GM18520 (cell line): ENCODE measurements at regions not wholly inside any gene's neighbourhood (a gene's known extent, or its start where the extent isn't known, plus 50 kb on each side); places are given as distances from the start of the nearest gene placed in this dataset.

Source experiments
- ATAC-seq: cut with Tn5 transposase; IDR thresholded peaks from one replicate; pipeline ENCODE4 v1.9.1; 2021; ENCODE audit not compliant: unreplicated experiment

DNA sequence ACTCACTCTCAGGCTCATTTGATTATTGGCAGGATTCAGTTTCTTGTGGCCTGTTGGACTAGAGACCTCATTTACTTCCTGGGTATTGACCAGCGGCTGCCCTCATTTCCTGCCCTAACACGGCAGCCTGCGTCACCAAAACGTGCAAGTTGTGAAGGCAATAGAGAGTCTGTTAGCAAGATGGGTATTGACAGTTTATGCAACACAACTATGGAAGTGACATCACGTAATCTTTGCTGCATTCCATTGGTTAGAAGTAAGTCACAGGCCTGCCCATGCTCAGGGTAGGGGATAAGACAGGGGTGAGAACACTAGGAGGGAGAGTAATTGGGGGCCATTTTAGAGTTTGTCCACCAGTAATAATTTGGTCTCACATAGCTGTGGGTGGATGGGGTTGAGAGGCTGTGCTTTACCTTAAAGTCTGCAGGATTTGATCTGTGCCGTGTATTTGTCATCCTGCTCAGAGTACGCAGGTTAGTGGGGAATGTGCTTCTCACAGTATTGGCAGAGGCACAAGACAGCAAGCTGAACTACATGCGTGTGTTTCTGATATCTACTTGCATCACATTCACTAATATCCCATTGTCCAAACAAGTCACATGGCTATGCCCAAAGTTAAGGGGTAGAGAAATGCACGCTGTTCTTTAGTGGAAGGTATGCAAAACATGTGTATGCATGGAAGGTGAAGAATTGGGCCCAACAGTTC lies 83.3 kb downstream of the EDEM1 start:
- no peak for ATAC-seq

DNA sequence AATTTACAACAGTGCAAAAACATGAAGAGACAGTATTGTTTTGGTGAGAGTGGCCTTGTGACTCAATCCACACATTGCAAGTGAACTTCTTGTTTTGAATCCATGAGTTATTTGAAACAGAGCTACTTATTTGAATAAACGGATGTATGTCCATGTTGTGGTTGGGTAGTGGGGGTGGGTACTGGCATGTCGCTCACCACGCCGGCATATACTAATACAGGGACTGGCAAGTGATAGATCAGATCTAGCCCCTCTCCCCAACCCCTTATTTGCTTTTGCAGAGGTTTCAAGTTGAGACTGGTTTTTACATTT lies 83.8 kb downstream of the EDEM1 start:
- ATAC-seq, result no peak

DNA sequence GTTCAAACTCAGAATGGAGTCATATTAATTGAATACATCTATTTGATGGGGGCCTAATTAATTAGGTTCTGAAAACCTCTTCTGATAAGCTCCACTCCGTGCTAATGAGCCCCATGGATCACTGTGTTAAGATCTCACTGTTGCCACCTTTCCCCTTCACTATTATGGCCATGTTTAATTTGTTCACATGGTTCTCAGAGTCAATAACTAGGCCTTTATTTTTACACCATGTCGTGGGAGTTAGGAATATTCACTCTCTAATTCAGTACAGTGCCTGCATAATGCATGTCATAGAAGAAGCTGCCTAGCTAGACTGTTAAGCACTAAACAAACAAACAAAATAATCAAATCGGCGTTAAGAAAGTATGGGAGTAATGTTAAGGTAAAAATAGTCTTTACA lies 84.9 kb downstream of the EDEM1 start:
- ATAC-seq, result no peak

DNA sequence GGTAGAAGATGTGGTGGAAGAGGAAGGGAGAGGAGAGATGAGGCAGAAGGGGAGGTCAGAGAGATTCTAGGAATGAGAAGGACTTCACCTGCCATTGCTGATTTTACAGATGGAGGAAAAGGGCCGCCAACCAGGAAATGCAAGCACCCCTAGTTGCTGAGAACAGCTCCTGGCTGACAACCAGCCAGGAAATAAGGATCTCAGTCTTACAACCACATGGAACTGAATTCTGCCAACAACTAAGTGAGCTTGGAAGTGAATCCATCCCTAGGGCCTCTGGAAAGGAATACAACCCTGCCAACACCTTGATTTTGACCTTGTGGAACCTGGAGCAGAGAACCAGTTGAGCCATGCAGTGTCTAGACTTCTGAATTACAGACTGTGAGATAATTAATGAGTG lies 86.6 kb downstream of the EDEM1 start:
- no peak for ATAC-seq

DNA sequence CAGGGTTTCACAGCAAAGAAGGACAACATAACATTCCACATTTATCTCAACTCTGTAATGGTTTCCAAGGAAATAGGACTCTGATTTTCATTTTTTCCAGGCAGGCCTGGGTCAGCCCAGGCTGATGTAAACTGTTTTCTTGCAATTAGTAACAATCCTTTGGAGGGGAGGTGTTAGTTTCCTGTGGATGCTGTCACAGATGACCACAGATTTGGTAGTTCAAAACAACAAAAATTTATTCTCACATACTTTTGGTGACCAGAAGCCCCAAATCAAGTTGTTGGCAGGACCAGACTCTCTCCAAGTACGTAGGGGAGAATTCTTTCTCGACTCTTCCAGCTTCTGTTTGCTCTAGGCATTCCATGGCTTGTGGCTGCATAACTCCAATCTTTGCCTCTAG lies 88.0 kb downstream of the EDEM1 start:
- no peak for ATAC-seq

DNA sequence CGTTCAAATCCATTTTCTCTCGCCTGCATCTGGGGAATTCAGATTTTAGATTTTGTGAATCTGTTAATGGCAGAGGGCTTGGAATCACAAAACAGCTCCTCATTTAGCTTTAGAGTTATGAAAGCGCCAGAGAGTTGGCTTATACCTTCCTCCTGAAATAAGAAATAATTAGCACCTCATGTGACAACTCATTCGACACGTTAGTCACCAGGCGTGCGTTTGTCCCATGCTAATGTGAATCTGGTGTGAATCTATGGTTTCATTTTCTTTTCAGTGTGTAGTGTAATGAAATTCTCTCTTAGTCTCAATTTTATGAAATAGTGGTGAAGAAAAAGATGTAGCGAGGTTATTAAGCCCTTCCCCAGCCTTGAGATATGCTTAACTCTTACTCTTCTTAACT lies 89.4 kb downstream of the EDEM1 start:
- peak; percentile 78 for ATAC-seq

DNA sequence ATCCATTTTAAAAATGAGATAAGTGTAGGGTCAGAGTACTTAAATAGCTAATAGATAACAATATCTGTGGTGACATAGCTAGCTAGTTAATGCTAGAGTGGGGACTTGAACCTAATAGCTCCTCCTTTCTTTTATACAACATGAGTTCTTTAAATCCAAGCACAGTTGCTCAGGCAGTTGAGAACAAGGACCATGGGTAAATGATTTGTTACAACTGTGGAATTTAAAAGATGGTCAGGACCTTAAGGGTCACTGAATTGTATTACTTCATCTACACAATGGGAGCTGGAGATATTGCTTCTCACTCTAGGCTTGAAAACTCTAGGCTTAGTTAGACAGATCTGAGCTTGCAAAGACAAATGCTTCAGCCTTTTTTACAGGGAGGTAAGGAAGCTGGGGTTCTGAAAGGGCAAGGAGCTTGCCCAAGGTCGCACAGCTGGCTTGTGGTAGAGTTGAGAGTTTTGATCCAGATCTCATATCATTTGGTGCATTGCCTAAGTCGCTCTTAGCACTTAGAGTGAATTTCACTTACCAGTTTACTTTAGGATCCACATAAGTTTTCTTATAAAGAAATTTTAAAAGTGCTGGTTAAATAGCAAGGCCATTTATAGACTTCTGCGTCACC lies 90.2 kb downstream of the EDEM1 start:
- no peak for ATAC-seq

DNA sequence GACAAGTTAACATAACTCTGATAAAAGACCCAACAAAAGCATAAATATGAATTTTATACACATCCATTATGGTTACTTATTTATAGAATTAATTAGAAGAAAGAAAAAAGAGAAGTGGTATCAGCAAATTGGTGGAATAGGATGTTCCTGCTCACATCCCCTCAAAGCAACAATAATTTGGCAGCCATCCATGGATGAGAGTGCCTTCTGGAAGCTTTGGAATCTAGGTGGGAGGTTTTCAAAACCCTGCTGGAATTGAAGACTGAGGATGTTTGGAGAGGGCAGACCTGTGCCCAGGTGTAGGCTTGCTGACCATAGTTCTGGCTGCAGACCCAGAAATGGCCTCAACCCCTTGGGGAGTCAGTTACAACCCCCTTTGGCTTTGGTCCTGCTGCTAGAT lies 91.2 kb downstream of the EDEM1 start:
- no peak for ATAC-seq

DNA sequence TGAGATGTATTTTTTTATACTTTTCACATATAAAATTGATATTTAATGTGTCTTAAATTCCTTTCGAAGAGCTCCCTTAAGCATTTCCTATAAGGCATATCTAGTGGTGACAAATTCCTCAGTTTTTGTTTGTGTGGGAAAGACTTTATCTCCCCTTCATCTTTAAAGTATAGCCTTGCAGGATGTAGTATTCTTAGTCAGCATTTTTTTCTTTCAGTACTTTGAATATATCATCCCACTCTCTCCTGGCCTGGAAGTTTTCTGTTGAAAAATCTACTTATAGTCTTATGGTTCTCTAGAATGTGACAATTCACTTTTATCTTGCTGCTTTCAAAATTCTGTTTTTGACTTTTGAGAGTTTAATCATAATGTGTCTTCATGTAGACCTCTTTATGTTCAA lies 95.2 kb downstream of the EDEM1 start:
- ATAC-seq, result no peak

DNA sequence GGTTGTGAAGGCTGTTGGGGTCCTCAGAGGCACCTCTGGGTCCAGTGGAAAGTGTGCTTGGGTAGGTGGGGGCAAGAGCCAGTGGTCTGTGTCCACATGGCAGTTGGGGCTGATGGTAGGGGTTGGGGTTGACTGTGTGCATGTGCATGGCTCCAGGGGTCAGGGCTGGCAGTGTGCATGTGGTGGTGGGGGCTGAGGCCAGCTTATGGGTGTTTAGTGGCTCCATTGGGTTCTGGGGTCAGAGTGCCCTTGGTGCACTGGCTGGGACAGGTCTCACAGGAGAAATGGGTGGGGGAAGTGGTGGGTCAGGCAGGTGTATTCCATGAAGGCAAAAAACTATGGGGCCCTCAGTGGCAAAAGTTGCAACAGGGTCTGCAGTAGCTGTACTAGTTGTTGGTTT lies 97.9 kb downstream of the EDEM1 start:
- ATAC-seq, result no peak

DNA sequence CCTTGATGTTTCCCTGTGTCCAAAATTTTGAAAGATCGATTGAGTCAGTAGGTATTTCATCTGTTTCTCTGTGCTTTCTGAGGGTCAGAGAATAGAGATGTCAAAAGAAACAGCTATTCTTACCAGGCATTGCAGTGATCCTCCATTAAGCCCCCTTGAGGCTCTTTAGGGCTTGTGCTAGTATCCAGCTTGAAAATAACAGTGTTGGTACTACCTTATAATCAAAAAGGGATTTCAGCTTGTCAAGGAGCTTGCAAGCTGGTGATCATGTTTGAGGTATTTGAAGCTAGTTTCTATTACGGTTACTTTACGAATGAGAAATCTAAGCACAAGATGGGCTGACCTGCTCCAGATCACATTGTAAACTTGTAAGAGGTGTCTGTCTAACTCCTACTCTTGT lies 103.4 kb downstream of the EDEM1 start:
- no peak for ATAC-seq

DNA sequence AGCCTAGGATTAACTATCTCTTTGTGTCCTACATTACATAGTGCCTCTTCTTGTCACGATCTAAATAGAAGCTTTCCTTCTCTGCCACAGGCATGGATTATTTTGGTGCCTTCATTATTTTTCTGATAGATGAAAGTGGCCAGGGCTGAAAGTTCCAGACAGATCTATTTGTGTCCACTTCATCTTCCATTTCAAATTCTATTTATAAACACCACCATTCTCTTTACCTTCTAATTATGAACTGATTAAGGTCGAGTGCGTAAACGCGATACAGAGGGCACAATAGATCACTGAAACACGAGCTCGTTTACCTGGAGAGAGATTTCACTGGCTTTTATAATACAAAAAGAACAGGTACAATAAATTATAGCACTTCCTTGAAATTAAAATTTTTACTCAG lies 105.0 kb downstream of the EDEM1 start:
- no peak for ATAC-seq

DNA sequence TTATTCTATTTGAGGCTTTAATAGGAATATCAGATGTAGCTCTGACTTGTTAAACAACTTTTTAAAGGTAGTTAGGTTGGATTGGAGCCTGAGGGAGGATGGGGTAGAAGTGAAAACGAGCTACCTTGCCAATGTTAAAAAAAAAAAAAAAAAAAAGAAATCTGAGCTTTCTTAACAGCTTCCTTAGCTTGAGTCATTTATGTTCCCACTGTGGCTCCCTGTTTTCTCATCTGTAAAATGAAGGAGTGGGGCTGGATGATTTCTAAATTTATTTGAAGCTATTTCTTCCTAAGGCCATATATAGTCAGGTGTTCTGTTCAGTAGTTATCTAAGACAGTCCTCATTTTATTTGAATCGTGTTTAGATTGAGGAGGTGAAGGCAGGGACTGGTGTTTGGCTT lies 105.7 kb downstream of the EDEM1 start:
- no peak for ATAC-seq

DNA sequence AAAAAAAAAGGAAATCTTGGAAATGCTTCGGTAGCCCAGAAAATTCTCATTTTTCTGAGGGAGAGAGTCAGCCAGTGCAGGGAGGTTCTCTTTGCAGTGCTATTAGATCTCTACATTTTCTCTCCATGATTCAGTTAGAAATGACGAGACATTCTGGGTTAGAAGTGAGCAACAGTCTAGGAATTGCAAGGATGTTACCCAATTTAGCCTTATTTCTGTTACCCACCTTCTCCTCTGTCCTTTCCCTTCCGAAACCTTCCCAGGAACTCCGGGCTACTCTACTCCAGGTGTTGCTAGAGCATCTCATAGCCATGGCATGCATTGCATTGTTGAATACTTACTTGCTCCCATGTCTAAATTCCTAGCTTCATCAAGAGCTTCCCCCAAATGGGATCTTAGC lies 106.8 kb downstream of the EDEM1 start:
- no peak for ATAC-seq

DNA sequence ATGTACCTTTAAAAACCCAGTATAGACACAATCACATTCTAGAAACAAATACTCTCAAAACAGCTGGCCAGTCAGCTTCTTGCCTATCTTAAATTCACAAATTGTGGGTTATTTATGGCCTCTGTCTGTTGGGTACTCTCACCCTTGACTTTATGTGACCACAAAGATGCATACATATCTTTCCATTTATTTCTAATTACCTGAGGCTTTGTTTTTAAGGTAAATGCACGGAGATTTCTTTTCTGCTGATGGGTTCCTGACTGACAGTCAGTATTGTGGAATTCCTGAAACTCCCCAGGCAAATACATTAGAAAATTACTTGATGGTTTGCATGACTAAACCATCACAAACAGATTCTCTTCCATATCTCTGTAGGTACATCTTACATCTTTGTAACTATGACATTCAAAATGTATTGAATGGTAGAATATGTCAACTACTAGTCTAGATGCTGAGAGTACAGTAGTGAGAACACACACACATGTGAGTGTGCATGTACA lies 107.7 kb downstream of the EDEM1 start:
- ATAC-seq, result no peak

DNA sequence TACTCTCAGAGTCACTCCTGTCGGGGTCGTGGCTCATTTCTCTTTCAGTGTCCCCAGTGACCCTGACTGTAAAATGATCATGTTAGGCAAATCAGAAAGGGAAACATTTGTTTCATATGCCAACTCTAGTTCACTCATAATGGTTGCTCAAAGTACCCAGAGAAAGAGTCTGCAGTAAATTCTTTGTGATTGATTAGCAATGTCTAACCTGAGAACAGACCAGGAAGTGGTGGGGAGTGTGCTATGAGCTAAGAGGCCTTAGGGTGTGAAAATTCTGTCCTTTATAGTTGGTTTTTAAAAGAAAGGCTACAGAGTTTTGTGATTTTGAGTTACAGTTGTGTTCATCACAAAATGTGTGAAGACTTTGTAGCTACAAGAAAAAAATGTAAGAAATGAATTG lies 108.9 kb downstream of the EDEM1 start:
- ATAC-seq, result no peak

DNA sequence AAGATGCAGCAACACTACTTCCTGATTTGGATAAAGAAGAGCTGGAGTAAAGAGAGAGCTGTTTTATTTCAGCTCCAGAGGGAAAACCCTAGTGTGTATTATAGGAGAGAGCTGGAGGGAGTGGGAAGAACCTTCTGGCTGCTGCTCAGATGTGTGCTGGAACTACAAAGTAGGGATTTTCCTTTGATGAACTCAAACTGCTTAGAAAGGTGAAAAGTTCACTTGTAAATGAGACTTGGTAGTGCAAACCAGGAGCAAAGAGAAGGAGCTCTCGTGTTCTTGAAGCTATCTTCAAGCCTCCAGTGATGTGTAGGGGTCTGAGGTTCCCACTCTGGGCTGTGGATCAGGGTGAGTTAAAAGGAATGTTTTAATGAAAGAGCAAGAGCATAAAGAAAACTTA lies 110.4 kb downstream of the EDEM1 start:
- no peak for ATAC-seq

DNA sequence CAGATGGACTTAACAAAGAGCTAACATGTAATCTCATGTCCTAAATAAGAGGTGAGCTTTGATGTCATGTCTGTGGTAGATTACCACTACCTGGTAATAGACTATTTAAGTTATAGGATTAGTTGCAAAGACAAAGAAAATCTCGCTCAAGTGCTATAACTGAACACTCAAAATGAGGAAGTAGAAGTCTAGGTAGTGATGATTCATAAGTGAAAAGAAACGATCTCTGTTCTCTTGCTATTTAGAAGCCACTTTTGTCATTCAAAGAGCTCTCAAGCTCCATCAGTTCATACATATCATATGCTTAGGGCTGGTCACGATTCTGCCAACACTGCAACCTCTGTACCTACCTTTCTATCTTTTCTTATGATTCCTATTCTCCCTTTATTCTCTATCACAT lies 110.9 kb downstream of the EDEM1 start:
- ATAC-seq, result peak; percentile 99

DNA sequence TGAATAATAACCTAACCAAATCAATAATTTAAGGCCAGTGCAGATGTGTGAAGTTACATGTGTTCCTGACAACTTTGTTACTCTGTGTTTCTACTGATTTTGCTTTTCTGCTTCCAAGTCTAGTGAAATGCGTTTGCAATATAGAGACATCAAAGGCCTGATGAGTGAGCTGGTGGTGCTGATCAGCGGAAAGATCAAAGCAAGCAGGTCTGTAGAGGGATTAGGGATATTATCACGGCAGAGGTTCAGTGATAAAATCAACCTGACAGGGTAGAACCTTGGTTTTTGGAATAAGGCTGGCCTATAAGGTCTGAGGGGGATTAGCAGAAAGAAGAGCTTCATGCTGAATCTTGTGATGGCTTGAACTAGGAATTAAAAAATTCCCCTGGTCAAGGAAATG lies 111.7 kb downstream of the EDEM1 start:
- ATAC-seq, result no peak

DNA sequence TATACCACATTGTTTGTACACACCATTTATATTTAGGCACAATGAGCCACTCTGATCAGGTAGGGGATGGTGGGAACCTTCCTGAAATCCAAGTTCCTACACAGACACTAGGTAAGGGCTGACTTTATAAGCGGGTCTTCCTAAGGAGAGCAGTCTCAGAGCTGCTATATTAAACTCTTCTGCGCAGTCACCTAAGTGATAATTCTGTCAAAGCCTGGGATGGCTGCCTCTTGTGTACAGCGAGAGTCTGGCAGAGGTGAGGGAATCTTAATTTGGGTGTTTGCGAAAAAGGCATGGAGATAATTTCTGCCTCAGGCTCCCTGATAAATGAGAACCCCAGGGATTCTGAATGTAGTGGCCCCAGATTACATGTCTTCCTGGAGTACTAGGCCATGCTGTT lies 113.1 kb downstream of the EDEM1 start:
- no peak for ATAC-seq

DNA sequence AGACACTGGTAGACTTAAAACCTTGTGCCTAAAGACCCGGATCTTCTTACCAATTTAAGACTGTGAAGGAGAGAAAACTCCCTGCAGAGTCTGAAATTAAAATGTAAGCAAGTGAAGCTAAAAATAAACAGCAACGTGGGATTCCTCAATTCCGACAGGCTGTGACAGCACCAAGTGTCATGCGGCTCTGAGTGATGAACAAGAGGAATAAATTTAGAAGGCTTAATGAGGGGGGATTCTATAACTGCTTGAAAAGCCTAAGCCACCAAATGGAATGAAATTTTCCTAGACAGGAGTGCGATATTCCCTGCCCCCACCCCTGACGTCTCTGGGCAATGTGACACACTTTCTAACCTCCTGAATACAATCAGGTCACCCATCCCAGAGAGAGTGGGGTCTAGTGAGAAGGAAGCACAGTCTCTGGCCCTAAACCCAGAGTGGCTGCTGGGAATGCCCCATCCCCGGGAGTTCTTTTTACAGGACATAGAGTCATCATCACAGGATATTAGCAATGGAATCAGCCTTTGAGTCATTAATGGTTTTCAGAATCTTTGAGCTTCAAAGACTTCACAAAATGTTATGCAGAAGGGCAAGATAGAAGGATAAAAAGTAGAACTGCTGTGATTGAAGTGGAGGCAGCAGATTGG lies 114.3 kb downstream of the EDEM1 start:
- ATAC-seq, result no peak

DNA sequence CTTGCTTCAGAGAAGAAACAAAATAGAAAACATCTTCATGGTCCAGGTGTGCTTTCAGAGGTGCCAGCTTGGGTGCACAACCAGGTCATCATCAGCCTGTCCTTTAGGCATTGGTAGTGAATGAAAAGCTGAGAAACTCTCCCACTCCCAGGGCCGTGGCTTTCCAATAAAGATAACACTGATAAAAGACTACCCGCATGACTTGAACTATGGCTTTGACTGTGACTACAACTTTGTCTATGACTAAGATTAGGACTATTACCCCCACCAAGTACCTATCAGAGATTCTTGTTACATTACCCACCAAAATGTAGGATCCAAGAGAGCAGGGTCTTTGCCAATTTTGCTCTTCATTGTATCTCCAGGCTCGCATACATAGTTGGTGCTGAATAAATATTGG lies 115.2 kb downstream of the EDEM1 start:
- ATAC-seq, result no peak

DNA sequence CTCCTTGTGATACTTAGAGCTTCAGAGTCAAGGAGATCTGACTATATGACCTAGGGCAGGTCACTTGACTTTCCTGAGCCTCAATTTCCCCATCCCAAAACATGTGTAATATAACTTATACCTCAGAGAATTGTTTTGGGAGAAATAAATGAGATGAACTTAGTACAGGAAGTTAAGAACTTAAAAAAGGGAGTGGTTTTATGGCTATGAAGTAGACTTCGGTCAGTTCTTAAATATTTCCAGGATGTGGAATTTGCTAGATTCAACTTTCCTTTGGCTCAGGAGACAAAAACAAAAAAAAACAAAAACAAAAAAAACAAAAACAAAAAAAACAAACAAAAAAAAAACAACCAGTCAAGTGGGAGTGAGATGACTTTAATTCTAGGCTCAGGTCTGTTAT lies 116.7 kb downstream of the EDEM1 start:
- ATAC-seq, result no peak
